Endothelial cell of umbilical vein (primary cell): ENCODE measurements at regions not wholly inside any gene's neighbourhood (a gene's known extent, or its start where the extent isn't known, plus 50 kb on each side); places are given as distances from the start of the nearest gene placed in this dataset.

Experiments used
- BruUV-seq: library from RNA; stranded (reverse); fragments of 400-500 nt; replicated peaks from 2 replicates; lab custom pipeline; 2021; lab: Mats Ljungman, UMichigan
- CTCF ChIA-PET: fragments of 300-600, 350-600 bp; sonication (Branson Sonifier 250); formaldehyde crosslinking; loops from one replicate; lab custom pipeline; 2021; ENCODE audit warnings: antibody characterized with exemption, inconsistent platforms; lab: Charles Lee
- POLR2A ChIA-PET: fragments of 300-600, 350-600 bp; sonication (Branson Sonifier 250); formaldehyde crosslinking; loops from one replicate; lab custom pipeline; 2021; ENCODE audit warnings: antibody characterized with exemption, inconsistent platforms; lab: Charles Lee
- DNase-seq: peaks from one replicate; pipeline ENCODE4 v3.0.0-alpha.2; 2011; ENCODE audit warnings: low read depth, low spot score
- FAIRE-seq: peaks from 2 replicates; lab custom pipeline; 2011; peaks lifted over from hg19 to GRCh38; lab: Jason Lieb, UNC
- H2AFZ ChIP-seq: 2 replicates; pipeline ENCODE4 v1.6.0; 2012; ENCODE audit warnings: low read depth, low read length, control low read depth, inconsistent platforms
- H3K27ac ChIP-seq: 2 replicates; pipeline ENCODE4 v1.5.1; 2011; ENCODE audit warnings: low read depth, mild to moderate bottlenecking, control low read depth, low read length, moderate library complexity; ENCODE audit not compliant: insufficient read depth
- H3K27me3 ChIP-seq, 2 experiments: 2 replicates each; pipeline versions ENCODE4 v1.6.0 to v1.6.1; 2011; ENCODE audit warnings: low read length in 2 of 2, mixed read lengths in 1 of 2; ENCODE audit not compliant: control insufficient read depth in 2 of 2, insufficient read depth in 2 of 2
- H3K36me3 ChIP-seq, 2 experiments: 2 replicates in 1 of 2; 3 replicates in 1 of 2; pipeline ENCODE4 v1.5.1; 2011; ENCODE audit warnings: low read length in 2 of 2, mild to moderate bottlenecking in 1 of 2, moderate library complexity in 1 of 2; ENCODE audit not compliant: control insufficient read depth in 2 of 2, insufficient read depth in 2 of 2; ENCODE audit errors: extremely low read depth in 1 of 2
- H3K4me1 ChIP-seq: 3 replicates; pipeline ENCODE4 v1.5.1; 2011; ENCODE audit warnings: mild to moderate bottlenecking, low read length; ENCODE audit not compliant: control insufficient read depth, insufficient read depth; ENCODE audit errors: extremely low read depth
- H3K4me2 ChIP-seq: 2 replicates; pipeline ENCODE4 v1.6.1; 2011; ENCODE audit warnings: low read length, control low read depth, mixed read lengths; ENCODE audit not compliant: insufficient read depth
- H3K4me3 ChIP-seq, 3 experiments: fragments of 200-600 bp in 1 of 3; sonication (generic), shearing (Covaris generic) in 1 of 3; replicated peaks in 1 of 3; 2 replicates each; pipeline ENCODE4 v1.5.1; 2011 to 2016; ENCODE audit warnings: control low read depth in 3 of 3, low read length in 3 of 3, mild to moderate bottlenecking in 2 of 3, inconsistent platforms in 1 of 3, low read depth in 1 of 3, moderate library complexity in 1 of 3; ENCODE audit not compliant: insufficient read depth in 1 of 3
- H3K79me2 ChIP-seq: 2 replicates; pipeline ENCODE4 v1.6.0; 2012; ENCODE audit warnings: low read length, inconsistent platforms; ENCODE audit not compliant: control insufficient read depth, insufficient read depth
- H3K9ac ChIP-seq: replicated peaks from 2 replicates; pipeline ENCODE3; 2011; ENCODE audit warnings: low read length, control low read depth; ENCODE audit not compliant: insufficient read depth; ENCODE audit errors: extremely low read depth
- H3K9me1 ChIP-seq: replicated peaks from 3 replicates; pipeline ENCODE4 v1.6.0; 2011; ENCODE audit warnings: mild to moderate bottlenecking, low read length; ENCODE audit not compliant: control insufficient read depth, insufficient read depth; ENCODE audit errors: extremely low read depth
- H3K9me3 ChIP-seq: replicated peaks from 2 replicates; pipeline ENCODE4 v1.5.1; 2012; ENCODE audit warnings: low read length, inconsistent platforms; ENCODE audit not compliant: control insufficient read depth, insufficient read depth
- H4K20me1 ChIP-seq: replicated peaks from 2 replicates; pipeline ENCODE3; 2011; ENCODE audit warnings: mild to moderate bottlenecking, low read length; ENCODE audit not compliant: control insufficient read depth, insufficient read depth; ENCODE audit errors: extremely low read depth
- EZH2 ChIP-seq: IDR thresholded peaks from 2 replicates; pipeline ENCODE4 v1.6.1; 2012; ENCODE audit warnings: borderline replicate concordance, low read depth, mild to moderate bottlenecking, moderate library complexity, low read length, inconsistent platforms; ENCODE audit not compliant: severe bottlenecking
- FOS ChIP-seq: IDR thresholded peaks from 2 replicates; pipeline ENCODE4 v1.6.1; 2011; ENCODE audit warnings: mild to moderate bottlenecking, low read length, moderate library complexity, borderline replicate concordance; ENCODE audit not compliant: insufficient read depth
- GATA2 ChIP-seq: IDR thresholded peaks from 2 replicates; pipeline ENCODE4 v1.7.0; 2011; ENCODE audit warnings: low read depth, mild to moderate bottlenecking, moderate library complexity, mixed read lengths, low read length; ENCODE audit not compliant: insufficient read length, insufficient read depth
- JUN ChIP-seq: IDR thresholded peaks from 2 replicates; pipeline ENCODE4 v1.6.1; 2011; ENCODE audit warnings: borderline replicate concordance, low read depth; ENCODE audit not compliant: insufficient read length, insufficient read depth
- MYC ChIP-seq: IDR thresholded peaks from one replicate; pipeline ENCODE4 v1.6.1; 2011; ENCODE audit warnings: mild to moderate bottlenecking, low read depth, low read length
- POLR2A ChIP-seq: IDR thresholded peaks from 2 replicates; pipeline ENCODE4 v1.6.1; 2012; ENCODE audit warnings: low read depth, mild to moderate bottlenecking, control low read depth, low read length
- POLR2AphosphoS5 ChIP-seq: IDR thresholded peaks from 2 replicates; pipeline ENCODE4 v1.6.1; 2012; ENCODE audit warnings: low read depth, mild to moderate bottlenecking, control low read depth, low read length, moderate library complexity; ENCODE audit not compliant: insufficient read depth
- dilution Hi-C: fragments of 300-500 bp; cut with MboI; formaldehyde crosslinking; loops from one replicate; pipeline ENCODE4 v1.15.0; 2019; ENCODE audit warnings: low sequenced_read_pairs; ENCODE audit not compliant: extremely low pct_ligation_motif_present
- intact Hi-C: fragments of 100-400 bp; cut with micrococcal nuclease; formaldehyde crosslinking; loops from one replicate; pipeline ENCODE4 v1.10.0; 2022
- TF ChIP-seq, protein P1 (sequence below), 2 donors: IDR thresholded peaks; 1 replicate in 1 of 2; 2 replicates in 1 of 2; pipeline ENCODE4 v1.5.1; 2011; ENCODE audit warnings: low read length in 2 of 2, mild to moderate bottlenecking in 2 of 2, moderate library complexity in 2 of 2, control low read depth in 1 of 2, inconsistent platforms in 1 of 2, low read depth in 1 of 2; ENCODE audit not compliant: insufficient read depth in 1 of 2; ENCODE audit errors: extremely low read depth in 1 of 2
- TF ChIP-seq, protein P2 (sequence below): IDR thresholded peaks from 2 replicates; pipeline ENCODE4 v1.6.1; 2011; ENCODE audit not compliant: insufficient read depth, insufficient read length

GRCh38 chr5:54630738-54631359, 113.3 kb downstream of the SNX18 start:
- dilution Hi-C loops: no loop called here
- TF ChIP-seq, protein P1, sequence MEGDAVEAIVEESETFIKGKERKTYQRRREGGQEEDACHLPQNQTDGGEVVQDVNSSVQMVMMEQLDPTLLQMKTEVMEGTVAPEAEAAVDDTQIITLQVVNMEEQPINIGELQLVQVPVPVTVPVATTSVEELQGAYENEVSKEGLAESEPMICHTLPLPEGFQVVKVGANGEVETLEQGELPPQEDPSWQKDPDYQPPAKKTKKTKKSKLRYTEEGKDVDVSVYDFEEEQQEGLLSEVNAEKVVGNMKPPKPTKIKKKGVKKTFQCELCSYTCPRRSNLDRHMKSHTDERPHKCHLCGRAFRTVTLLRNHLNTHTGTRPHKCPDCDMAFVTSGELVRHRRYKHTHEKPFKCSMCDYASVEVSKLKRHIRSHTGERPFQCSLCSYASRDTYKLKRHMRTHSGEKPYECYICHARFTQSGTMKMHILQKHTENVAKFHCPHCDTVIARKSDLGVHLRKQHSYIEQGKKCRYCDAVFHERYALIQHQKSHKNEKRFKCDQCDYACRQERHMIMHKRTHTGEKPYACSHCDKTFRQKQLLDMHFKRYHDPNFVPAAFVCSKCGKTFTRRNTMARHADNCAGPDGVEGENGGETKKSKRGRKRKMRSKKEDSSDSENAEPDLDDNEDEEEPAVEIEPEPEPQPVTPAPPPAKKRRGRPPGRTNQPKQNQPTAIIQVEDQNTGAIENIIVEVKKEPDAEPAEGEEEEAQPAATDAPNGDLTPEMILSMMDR (IDR thresholded peaks at IDR 0.05; ENCODE audit: extremely low read depth in 1 of 2, insufficient read depth in 1 of 2, low read depth in 1 of 2, low read length in 2 of 2): no peak
- TF ChIP-seq FOS (no peak), POLR2A (no peak), POLR2AphosphoS5 (no peak), GATA2 (no peak), MYC (no peak), JUN (no peak), EZH2 (no peak)
- TF ChIP-seq, protein P2, sequence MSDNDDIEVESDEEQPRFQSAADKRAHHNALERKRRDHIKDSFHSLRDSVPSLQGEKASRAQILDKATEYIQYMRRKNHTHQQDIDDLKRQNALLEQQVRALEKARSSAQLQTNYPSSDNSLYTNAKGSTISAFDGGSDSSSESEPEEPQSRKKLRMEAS: no peak
- intact Hi-C loops: no loop called here
- Histone ChIP-seq H3K9me1 (no peaks in the 10 kb centered on the region), H3K27ac (no peak overlapping the region), H2AFZ (no peak overlapping the region), H3K4me1 (no peaks in the 10 kb centered on the region), H3K9me3 (no peaks in the 10 kb centered on the region), H3K79me2 (no peaks in the 10 kb centered on the region), H3K9ac (no peak overlapping the region), H4K20me1 (no peaks in the 10 kb centered on the region), H3K27me3 (no peaks in the 10 kb centered on the region), H3K4me2 (no peak overlapping the region), H3K36me3 (no peaks in the 10 kb centered on the region), H3K4me3 (no peak overlapping the region)
- FAIRE-seq (no peak), DNase-seq (no peak)
- no TSS peak for BruUV-seq
- ChIA-PET CTCF (interaction anchor here (1.2 to 2.3 kb wide), 3 partner anchors 11 to 214 kb away, joined by 3 to 6 read pairs (median 4); no protein-coding TSS in a partner anchor), POLR2A (no interaction called here)
